Sigmoid colon (tissue), 3 donors: ENCODE measurements at regions not wholly inside any gene's neighbourhood (a gene's known extent, or its start where the extent isn't known, plus 50 kb on each side); places are given as distances from the start of the nearest gene placed in this dataset.

Experiments
- CTCF ChIP-seq, 4 experiments: fragments of 450-650 bp in 3 of 4; fragments of 200-600 bp in 1 of 4; IDR thresholded peaks; one replicate each; pipeline ENCODE4 v1.5.1; 2016 to 2019; ENCODE audit warnings: antibody characterized with exemption in 4 of 4, mild to moderate bottlenecking in 3 of 4, moderate library complexity in 2 of 4
- POLR2A ChIP-seq, 2 donors: fragments of 450-650 bp; IDR thresholded peaks; one replicate each; pipeline ENCODE4 v1.6.1; 2016; ENCODE audit warnings: antibody characterized with exemption in 2 of 2, mild to moderate bottlenecking in 2 of 2, moderate library complexity in 2 of 2

- TF ChIP-seq POLR2A (IDR thresholded peaks at IDR 0.05) (no peak), CTCF (IDR thresholded peaks at IDR 0.05) (no peak)
These were observed 504.6 kb downstream of the ALG10 start for GRCh38 chr12:34526946-34527345.
